Cardiac muscle cell (in vitro differentiated cells and primary cell): ENCODE measurements at regions not wholly inside any gene's neighbourhood (a gene's known extent, or its start where the extent isn't known, plus 50 kb on each side); places are given as distances from the start of the nearest gene placed in this dataset.

Experiments used
- DNase-seq, 2 donors: peaks; one replicate each; pipeline versions ENCODE4 v3.0.0 to v3.0.0-alpha.2; 2010 to 2017; ENCODE audit warnings: low read depth in 1 of 2, low spot score in 1 of 2
- H3K27ac ChIP-seq: fragments of 200-600 bp; sonication (generic); 2 replicates; pipeline ENCODE4 v1.5.1; 2016
- H3K27me3 ChIP-seq: fragments of 200-600 bp; sonication (generic); 2 replicates; pipeline ENCODE4 v1.6.0; 2016; ENCODE audit warnings: control low read depth
- H3K36me3 ChIP-seq: fragments of 200-600 bp; sonication (generic); 2 replicates; pipeline ENCODE4 v1.5.1; 2016; ENCODE audit warnings: control low read depth
- H3K4me1 ChIP-seq: fragments of 200-600 bp; sonication (generic); 2 replicates; pipeline ENCODE4 v1.8.1; 2017; ENCODE audit warnings: low read depth, mild to moderate bottlenecking, mixed run types
- H3K4me3 ChIP-seq: fragments of 200-600 bp; sonication (generic); 2 replicates; pipeline ENCODE4 v1.5.1; 2016; ENCODE audit warnings: mild to moderate bottlenecking
- H3K9me3 ChIP-seq: fragments of 200-600 bp; sonication (generic); 2 replicates; pipeline ENCODE4 v1.5.1; 2017; ENCODE audit warnings: low read depth, mild to moderate bottlenecking, control low read depth
- TF ChIP-seq, protein P1 (sequence below): IDR thresholded peaks from 2 replicates; pipeline ENCODE4 v1.5.1; 2012; ENCODE audit warnings: low read depth, mild to moderate bottlenecking, low read length

DNA sequence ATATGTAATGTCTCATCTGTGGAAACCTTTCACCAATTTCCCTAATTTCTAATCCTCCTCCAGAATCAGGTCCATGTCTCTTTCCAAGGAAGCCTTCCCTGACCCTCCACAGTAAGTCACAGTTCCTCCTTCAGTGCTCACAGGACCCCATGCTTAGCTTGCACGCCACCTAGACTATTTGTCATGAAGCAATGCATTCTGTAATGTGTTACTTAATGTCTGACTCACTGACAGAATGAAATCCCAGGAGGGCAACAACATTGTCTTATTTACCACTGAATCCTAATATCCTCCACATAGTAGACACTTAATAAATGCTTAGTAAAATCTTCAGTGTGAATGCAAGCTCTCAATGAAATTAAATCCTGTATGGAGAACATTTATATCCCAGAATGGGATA lies 245.9 kb upstream of the PLD5 start:
- no peak overlapping the region for H3K27ac ChIP-seq
- H3K27me3 ChIP-seq = no peaks in the 10 kb centered on the region
- DNase-seq = no peak
- H3K4me1 ChIP-seq = no peaks in the 10 kb centered on the region
- H3K4me3 ChIP-seq = no peak overlapping the region
- no peaks in the 10 kb centered on the region for H3K36me3 ChIP-seq
- H3K9me3 ChIP-seq = no peaks in the 10 kb centered on the region
- TF ChIP-seq, protein P1, sequence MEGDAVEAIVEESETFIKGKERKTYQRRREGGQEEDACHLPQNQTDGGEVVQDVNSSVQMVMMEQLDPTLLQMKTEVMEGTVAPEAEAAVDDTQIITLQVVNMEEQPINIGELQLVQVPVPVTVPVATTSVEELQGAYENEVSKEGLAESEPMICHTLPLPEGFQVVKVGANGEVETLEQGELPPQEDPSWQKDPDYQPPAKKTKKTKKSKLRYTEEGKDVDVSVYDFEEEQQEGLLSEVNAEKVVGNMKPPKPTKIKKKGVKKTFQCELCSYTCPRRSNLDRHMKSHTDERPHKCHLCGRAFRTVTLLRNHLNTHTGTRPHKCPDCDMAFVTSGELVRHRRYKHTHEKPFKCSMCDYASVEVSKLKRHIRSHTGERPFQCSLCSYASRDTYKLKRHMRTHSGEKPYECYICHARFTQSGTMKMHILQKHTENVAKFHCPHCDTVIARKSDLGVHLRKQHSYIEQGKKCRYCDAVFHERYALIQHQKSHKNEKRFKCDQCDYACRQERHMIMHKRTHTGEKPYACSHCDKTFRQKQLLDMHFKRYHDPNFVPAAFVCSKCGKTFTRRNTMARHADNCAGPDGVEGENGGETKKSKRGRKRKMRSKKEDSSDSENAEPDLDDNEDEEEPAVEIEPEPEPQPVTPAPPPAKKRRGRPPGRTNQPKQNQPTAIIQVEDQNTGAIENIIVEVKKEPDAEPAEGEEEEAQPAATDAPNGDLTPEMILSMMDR = no peak

DNA sequence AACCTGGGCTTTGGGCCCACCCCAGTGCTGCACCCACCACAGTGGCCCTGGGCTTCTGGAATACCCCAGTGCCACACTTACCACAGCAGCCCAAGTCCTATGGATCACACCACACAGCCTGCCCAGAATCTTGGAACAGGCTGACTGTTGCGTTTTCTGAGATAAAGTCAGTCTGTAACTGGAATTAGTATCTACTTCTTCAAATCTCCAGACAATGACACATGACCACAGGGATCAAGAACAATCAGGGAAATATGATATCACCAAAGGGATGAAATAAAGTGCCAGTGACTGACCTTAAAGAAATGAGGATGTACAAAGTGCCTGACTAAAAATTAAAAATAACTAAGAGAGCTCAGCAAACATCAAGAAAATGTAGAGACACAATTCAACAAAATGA lies 239.7 kb upstream of the PLD5 start:
- TF ChIP-seq, protein P1 = no peak
- Histone ChIP-seq H3K27ac (no peak overlapping the region), H3K36me3 (no peaks in the 10 kb centered on the region), H3K27me3 (no peaks in the 10 kb centered on the region), H3K9me3 (no peaks in the 10 kb centered on the region), H3K4me3 (no peak overlapping the region), H3K4me1 (no peaks in the 10 kb centered on the region)
- no peak for DNase-seq

DNA sequence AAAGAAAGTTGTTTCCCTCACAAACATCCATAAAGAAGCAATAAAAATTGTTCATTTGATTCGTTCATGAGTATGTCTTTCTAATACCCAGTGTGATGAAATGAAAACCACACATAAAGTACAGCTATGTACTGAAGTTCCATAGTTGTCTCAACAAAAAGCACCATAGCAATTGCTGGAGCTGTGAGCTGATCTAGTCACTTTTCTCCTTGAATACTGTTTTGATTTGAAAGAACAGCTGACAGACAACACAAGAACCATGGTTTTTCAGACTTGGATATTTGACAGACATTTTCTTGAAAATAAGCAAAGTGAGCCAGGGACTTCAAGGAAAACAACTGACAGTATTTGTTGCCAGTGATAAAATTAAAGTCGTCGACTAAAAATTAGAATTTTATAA lies 237.1 kb upstream of the PLD5 start:
- H3K9me3 ChIP-seq = no peaks in the 10 kb centered on the region
- H3K27me3 ChIP-seq = no peaks in the 10 kb centered on the region
- no peaks in the 10 kb centered on the region for H3K36me3 ChIP-seq
- H3K27ac ChIP-seq = no peak overlapping the region
- TF ChIP-seq, protein P1 = no peak
- no peak for DNase-seq
- H3K4me1 ChIP-seq = no peaks in the 10 kb centered on the region
- no peak overlapping the region for H3K4me3 ChIP-seq

DNA sequence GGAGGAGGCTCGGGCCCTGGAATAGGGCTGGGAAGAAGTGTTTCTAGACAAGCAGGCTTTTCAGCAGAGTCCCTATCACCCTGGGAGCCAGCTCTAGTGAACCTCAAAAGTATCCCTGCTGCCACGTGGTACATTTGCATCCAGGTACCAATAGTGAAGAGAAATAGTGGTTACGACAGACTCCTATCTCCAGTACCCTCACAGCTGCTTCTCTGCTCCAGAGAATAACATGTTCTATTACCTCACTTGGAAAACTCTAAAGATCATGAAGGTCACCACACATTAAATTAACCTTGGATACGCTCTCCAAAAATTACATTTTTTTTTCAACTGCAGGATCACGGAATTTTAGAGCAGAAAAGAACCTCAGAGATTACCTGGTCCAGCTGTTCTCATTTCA lies 230.4 kb upstream of the PLD5 start:
- H3K4me1 ChIP-seq = no peaks in the 10 kb centered on the region
- H3K27ac ChIP-seq = no peak overlapping the region
- DNase-seq = no peak
- H3K9me3 ChIP-seq = no peaks in the 10 kb centered on the region
- H3K36me3 ChIP-seq = no peaks in the 10 kb centered on the region
- no peaks in the 10 kb centered on the region for H3K27me3 ChIP-seq
- TF ChIP-seq, protein P1 = no peak
- no peak overlapping the region for H3K4me3 ChIP-seq

DNA sequence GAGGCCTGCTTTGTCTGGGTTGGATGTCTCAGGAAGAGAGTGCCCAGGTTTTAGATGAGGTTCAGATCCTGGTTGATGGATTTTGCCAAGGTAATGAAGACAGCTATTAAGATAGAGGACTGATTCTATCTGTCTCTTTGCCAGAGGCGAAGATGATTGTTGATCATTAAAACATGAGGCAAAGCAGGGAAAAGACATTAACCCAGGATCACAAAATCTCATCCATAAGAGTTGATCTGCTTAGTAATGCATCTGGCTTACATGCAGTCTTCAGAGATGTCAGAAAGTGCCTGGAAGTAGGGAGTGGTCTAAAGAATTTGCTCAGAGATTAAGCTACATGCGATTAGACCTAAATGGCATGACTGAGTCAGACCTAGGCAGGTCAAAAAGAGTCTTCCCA lies 229.6 kb upstream of the PLD5 start:
- Histone ChIP-seq H3K27me3 (no peaks in the 10 kb centered on the region), H3K4me1 (no peaks in the 10 kb centered on the region), H3K27ac (no peak overlapping the region), H3K9me3 (no peaks in the 10 kb centered on the region), H3K4me3 (no peak overlapping the region), H3K36me3 (no peaks in the 10 kb centered on the region)
- no peak for DNase-seq
- TF ChIP-seq, protein P1 = no peak

DNA sequence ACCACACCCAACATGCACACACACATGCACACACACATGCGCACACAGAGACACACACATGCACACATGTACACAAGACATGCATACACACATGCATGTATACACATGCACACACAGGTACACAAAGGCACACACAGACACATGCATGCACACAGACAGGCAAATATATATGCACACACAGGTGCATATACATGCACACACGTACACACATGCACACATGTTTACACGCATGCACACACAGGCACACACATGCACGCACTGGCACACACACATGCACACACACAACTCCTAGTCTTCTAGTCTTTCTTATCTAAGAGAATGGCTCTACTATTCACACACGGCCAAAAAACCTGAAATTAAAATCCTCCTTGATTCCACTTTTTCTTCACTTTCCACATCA lies 222.7 kb upstream of the PLD5 start:
- H3K27ac ChIP-seq = no peak overlapping the region
- no peaks in the 10 kb centered on the region for H3K9me3 ChIP-seq
- peaks cover 5% of the 10 kb centered on the region for H3K4me1 ChIP-seq
- DNase-seq = no peak
- no peak overlapping the region for H3K4me3 ChIP-seq
- no peaks in the 10 kb centered on the region for H3K36me3 ChIP-seq
- TF ChIP-seq, protein P1 = no peak
- no peaks in the 10 kb centered on the region for H3K27me3 ChIP-seq
